Hippocampal formation (tissue), 2 donors: ENCODE measurements at regions not wholly inside any gene's neighbourhood (a gene's known extent, or its start where the extent isn't known, plus 50 kb on each side); places are given as distances from the start of the nearest gene placed in this dataset.
A peak's percentile ranks its signal among the peaks of the same experiment; 100 is the strongest.
"Not testable (repeated sequence)": the region's sequence is repeated elsewhere in the genome, so short reads cannot be mapped to it uniquely, and the experiment has no call there.

Experiments used
- DNase-seq, 2 donors: peaks; one replicate each; lab custom pipeline; 2025; lab: John Stamatoyannopoulos, UW

DNA sequence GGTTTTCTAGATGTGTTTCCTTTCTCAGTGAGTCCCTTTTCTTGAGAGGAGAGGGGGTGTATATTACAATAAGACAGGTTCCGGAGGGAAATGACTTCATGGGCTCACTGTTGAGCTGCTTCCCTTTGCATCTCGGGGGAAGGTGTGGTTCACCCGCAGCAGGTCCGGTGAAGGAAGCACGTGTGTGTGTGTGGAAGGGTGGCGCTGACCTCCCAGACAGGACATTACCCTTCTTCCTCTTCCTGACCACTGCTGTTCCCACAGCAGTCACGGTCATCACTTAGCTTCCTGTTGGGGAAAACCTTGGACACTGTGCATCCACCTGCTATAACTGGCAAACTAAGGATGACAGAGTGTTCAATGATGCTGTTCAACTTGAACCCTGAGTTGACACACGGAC lies 83.6 kb downstream of the PLEKHG1 start:
- no peak for DNase-seq

DNA sequence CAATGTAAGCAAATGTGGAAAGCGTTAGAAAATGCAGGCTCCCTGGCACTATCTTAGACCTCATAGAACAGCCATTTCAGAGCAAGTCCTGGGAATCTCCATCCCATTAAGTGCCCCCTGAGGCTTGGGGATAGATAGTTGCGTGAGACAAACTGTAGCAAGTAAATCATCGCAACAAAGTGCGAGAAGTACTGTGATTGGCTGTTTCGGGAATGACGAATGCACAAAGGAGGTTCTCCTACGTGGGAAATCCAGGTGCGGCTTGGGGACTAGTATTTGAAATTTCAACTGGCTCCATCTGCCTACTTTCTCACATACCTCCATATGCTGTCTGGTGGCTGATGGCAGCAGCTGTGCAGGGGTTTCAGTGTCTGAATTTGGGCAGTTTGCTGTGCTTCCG lies 84.5 kb downstream of the PLEKHG1 start:
- no peak for DNase-seq

DNA sequence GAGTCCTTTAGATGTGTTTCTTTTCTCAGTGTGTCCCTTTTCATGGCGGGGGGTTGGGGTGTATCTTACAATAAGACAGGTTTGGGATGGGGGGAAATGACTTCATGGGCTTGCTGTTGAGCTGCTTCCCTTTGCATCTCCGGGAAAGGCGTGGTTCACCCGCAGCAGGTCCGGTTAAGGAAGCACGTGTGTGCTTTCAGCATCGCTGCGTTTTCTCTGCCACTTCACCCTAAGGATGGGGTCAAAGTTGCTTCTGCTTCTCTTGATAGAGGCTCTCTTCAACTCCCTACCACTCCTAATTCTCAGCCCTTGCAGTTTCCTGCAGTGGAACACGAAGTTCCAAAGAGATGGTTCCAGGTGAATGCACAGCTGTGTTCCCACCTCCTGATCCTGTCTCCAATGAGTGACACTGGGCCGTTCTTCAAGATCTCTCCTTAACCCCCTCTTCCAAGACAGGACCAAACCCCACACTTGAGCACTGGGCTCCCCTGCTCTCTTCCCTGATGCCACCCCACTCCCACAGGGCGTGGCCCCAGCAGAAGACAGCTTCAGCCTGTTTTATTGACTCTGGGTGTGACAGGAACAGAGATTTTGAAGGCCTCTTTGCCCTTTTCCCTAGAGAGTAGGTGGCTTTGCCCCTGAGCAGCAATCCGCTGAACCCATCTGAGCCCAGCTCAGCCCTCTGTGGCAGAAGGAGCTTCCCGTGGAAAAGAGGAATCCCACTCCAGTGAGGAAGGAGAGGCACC lies 85.2 kb downstream of the PLEKHG1 start:
- no peak for DNase-seq

DNA sequence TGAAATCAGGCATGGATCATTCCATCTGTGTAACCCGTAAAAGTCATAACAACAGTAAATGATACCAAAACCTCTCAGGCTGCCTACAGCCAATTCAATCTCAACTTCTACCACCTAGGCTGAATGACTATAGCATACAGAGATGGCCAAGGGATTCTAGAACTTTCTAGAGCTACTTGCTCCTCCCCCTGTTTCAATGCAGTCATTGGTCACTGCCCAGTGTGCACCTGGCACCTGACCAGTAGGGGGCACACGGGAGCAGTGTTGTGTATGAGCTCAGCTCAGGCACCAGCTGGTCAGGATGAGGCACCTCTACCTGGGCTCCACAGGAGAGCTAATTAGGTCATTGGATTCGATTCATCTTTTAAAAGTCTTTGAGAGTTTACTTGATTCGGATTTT lies 86.2 kb downstream of the PLEKHG1 start:
- no peak for DNase-seq

DNA sequence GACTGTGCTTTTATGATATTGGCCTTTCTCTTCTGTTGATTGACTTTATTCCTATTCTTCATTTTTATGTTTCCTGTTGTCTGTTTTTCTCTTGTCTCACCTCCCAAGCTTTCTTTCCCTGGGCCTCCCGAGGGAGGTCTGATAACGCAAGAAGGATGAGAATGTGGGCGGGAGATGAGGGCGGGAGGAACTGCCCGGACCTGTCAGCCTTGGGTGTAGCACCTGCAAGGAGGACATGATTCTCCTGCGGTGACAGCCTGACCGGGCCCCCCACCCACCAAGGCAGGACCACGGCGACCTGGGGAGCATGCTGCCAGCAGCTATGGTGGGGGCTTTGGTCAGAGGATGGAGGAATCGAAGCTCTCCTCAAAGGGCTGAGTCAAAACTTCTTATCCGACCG lies 86.9 kb downstream of the PLEKHG1 start:
- DNase-seq, result no peak

DNA sequence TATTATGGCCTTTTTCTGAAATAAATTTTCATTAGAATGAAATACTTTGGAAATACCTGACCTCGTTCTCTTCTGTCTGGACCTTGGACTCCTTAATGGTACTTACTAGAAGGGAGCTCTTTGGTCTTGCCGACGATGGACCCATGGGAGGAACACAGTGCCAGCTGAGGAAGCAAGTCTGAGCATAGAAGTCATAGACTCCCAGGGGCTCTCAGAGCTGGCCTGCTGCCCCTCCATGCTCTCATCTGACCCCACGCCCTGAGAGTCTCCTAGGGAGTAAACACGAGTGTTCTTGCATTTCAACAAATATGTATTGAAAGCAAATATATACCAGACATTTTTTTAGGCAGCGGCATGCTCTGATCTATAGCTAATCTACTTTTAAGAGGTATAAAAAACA lies 87.8 kb downstream of the PLEKHG1 start:
- DNase-seq, result no peak

DNA sequence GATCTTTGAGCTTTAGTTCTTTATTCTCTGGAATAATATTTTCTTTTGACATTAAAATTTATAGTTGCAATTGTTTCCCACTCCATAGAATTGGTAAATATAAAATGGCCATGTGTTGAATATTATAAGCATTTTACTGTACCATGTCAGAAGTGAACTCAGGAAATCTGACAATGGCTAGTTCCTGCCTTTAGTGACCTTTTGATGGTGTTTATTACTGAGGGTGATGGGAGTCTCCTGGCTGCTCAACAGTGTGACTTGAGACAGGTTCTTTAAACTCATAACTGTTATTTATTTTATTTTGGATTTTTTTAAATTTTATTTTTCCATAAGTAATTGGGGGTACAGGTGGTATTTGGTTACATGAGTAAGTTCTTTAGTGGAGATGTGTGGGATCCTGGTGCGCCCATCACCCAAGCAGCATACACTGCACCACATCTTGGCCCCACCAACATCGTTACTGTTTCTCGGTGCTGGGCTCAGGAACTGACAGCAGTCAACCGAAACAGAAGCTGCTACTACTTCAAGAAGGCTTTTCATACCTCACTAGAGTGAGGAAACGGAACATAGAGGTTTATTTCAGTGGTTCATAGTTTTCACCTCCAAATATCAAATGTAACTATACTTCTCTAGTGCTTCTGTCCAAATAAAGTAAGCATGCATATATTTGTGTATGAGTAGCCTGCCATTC lies 90.4 kb downstream of the PLEKHG1 start:
- DNase-seq, result no peak

DNA sequence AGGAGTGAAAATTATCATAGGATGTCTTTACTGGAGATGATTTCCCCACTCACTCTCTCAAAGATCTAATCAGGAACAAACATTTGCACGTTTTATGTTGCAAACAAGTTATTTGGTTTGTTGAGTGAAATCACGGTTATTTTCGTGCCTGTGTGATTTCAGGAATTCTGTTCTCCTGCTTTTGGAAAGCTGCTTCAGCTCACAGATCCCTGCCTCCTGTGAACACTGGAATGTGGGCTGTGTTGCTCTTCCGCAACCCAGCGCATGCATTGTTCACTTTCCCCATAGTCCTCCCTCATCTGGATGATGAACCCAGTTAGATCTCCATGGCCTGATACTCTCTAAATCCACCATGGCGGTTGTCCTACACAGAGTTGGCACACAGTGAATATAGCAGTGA lies 91.0 kb downstream of the PLEKHG1 start:
- no peak for DNase-seq

DNA sequence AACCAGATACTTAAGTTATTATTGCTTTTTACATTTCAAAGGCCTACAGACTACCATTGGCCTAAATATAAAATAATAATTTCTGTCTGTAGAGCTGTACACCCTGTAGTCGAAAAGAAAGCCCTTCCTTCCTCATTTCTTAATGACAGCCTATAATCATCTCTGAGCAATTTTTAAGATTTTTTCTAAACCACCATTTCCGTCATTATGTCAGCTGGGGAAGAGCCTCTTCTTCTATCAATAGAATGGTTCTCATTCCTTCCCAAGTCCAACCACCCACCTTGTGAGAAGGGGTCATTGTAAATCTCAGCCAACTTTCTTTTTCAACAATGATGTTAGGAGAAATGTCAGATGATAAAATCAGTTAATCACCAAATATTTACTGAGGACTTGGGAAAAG lies 91.8 kb downstream of the PLEKHG1 start:
- DNase-seq, result no peak

DNA sequence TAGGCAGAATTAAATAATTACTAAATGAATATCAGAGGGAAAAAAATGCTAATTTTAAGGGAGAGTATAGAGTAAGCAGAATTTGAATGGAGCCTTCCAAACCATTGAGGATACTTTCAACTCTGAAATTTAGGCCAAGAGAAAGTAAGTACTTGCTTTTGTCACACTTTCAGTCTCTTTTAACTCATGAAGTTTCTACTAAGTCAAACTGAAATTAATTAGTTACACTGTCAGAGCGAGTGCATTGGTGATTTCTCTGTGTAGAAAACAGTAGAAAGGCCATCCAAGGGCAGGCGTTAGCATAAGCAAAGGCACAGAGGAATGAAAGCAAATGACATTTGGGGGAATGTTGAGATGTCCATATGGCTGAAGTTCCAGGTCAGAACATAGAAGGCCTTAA lies 92.9 kb downstream of the PLEKHG1 start:
- no peak for DNase-seq

DNA sequence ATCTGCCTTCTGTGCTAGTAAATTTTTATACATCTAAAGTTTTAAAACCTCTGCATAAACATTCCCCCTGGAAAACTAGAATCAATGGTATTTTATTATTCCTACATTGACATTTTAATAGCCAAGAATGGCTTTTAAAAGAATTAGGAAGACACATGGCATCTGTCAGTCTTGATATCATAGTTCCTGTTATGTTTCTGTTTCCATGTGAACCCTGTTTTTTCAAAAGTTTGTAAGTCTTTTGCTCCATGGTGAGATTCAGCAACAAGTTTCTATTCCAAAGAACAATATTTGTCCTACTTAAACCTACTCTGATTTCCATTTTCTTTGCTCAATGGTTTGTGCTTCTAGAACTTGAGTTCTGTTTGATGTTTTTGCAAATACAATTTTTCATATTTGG lies 95.2 kb downstream of the PLEKHG1 start:
- DNase-seq, result no peak

DNA sequence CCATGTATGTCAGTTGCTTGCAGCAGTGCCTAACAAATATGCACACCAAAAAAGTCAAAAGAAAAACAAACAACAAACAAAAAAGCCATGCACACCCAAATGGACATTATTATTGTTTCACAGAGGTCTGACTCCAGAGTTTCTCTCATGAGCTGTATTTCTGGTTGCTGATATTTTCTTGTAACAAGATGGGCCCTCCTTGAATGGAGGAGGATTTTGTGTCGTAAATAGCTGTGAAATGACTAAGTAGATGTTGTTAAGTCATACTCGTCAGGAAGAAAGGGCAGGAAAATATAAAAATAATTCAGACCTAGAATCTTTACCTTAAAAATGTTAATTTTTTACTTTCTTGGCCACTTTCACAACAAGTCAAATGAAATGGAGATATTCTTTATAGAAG lies 96.0 kb downstream of the PLEKHG1 start:
- DNase-seq, result no peak

DNA sequence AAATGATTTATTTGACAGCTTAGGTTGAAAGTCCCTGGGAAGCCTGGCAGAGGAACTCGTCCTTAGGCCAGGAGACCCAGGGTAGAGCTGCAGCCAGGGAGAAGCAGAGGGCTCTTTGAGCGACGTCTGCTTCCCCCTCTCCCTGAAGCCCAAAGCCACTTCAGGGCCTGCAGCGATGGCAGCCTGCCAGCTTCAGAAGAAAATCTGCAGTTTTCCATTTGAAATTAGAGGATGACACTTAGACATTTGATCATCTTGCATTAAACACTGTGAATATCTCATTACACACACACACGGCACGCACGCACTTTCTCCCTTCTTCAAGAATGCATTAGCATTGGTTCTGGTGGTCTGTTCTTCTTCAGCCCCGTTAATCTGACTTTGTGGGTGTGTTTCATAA lies 96.5 kb downstream of the PLEKHG1 start:
- DNase-seq, result no peak

DNA sequence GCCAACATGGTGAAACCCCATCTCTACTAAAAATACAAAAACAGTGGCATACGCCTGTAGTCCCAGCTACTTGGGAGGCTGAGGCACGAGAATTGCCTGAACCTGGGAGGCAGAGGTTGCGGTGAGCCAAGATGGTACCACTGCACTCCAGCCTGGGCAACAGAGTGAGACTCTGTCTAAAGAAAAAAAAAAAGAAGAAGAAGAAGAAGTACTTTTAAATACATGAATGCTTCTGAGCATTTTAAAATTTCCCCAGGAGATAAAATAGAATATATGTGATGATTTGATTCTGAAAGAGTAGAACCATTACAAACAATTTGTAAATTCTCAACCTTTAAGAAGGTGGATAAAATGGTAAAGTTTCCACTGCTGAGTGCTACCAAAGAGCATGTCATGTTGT lies 97.2 kb downstream of the PLEKHG1 start:
- DNase-seq, result not testable (repeated sequence)

DNA sequence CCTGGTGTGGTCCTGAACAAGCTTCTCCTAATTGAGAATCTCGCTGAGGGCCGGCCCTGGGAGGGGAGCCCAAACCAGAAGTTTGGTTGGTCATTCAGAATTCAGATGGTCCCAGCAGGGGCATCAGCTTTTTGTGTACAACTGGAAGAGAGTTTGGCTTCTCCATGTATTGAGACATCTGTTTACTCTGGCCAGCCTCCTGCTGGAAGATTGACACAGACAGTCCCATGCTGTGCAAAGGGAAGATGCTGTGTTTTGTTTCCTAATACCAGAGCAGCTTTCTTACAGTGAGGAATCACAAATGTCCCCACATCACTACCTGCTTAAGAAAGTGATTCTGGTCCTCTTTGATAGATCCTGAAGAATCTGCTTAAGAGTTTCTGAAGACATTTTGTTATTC lies 97.8 kb downstream of the PLEKHG1 start:
- no peak for DNase-seq

DNA sequence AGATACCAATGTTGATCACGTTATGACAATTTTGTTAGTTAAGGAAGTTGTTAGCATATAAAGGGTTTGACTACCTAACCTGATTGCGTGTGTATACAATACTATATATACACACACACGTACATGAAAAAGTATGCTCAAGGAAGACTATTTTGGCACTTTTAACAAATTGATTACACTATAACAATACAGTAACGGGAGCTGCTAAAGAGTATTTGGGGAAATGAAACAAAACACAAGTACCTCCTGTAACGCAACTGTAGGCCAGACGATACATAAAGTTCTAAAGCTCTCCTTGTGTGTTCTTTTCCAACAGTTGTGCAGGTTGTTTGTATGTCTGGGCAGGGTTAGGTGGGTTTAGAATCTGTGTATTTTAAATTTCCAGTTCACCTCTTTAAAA lies 98.7 kb downstream of the PLEKHG1 start:
- no peak for DNase-seq

DNA sequence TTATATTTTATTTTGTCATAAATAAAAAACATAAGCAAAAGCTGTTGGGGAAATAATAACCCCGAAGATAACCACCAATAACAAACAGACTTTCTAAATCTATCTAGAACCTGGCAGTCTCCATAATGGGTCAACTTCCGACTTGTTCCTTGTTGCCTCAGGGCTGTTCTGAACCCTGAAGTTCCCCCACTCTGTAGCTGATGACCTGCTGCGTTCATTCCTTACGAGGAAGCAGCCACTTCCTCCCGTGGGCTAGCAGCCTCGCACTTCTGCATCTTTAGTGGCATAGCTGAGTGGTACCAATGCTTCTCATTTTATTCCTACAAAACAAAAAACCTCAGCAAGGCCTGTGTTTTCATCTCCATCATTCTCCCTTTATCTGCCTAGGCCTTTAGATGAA lies 103.0 kb downstream of the PLEKHG1 start:
- no peak for DNase-seq

DNA sequence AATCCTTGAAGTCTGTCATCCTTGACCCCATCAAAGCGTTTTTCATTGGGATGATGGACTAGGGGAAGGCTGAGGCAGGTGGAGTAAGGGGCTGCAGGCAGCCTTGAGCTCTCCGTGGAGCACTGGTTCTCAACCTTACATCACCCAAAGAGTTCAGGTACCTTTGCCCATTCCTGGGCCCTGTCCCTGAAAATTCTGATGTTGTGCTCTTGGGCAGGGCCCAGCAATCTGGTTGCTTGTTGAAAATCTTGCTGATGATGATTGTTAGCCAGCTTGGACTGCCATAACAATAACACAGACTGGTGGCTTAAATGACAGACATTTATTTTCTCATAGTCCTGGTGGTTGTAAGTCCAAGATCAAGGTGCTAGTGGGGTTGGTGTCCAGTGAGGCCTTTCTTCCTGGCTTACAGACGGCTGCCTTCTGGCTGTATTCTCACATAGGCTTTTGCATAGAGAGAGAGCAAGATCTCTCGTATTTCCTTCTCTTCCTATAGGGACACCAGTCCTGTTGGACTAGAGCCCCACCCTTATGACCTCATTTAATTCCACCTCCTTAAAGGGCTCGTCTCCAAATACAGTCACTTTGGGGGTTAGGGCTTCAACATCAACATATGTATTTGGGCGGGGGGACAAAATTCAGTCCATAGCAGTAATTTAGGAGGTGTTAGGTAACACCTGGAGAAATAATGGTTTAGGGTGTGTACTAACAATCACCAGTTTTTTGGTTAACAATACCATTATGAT lies 104.9 kb downstream of the PLEKHG1 start:
- no peak for DNase-seq

DNA sequence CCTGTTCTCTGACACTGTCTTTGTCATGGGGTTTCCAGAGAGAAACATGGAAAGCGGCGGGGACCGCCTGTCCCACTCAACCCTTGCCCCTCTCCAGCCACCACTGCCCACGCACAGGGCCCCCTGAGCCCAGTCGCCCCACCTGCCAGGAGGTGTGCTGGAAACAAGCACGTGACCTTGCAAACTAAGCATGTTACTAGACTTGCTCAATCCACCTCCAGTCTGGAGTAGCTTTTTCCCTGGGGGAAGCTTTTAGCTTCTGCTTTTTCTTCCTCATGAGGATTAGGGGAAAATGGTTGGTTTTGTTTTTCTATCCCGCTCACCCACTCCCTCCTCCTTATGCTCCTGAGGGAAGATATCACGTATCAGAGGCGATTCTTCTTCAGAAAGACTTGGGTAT lies 105.7 kb downstream of the PLEKHG1 start:
- DNase-seq, result no peak

DNA sequence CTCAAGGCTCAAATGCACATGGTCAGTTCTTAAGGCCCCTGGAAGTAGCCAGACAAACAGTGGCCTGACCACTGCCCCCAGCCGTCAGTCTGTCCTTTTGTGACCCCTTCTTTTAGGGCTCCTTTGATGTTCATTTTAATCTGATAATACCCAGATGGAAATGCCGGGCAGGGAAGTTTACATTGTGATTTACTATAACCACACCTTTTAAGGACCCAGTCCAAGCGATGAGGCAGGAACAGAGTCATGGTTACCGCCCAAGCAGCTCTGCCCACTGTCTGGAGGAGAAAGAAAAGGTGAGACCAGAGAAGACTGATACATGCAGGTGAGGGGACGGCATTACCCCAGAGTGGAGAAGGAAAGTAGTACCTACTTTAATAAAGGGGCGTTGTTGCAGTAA lies 110.6 kb downstream of the PLEKHG1 start:
- no peak for DNase-seq

DNA sequence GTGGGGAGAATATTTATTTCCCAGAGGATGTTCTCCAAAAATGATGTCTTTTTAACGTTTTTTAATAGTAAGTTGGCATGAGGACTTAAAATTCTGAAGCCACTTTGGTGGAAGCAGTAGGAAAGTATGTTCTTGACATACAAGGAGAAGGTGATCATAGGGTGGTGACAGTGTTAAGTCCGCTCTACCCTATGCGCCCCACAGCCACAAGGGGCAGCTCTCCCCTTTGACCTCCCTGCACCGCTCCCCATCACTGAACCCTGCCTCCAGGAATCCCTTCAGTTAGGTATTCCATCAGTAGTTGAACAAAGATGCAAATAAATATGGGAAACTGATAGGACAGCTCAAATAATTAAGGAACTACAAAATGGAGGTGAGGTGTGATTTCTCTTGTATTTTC lies 111.4 kb downstream of the PLEKHG1 start:
- no peak for DNase-seq

DNA sequence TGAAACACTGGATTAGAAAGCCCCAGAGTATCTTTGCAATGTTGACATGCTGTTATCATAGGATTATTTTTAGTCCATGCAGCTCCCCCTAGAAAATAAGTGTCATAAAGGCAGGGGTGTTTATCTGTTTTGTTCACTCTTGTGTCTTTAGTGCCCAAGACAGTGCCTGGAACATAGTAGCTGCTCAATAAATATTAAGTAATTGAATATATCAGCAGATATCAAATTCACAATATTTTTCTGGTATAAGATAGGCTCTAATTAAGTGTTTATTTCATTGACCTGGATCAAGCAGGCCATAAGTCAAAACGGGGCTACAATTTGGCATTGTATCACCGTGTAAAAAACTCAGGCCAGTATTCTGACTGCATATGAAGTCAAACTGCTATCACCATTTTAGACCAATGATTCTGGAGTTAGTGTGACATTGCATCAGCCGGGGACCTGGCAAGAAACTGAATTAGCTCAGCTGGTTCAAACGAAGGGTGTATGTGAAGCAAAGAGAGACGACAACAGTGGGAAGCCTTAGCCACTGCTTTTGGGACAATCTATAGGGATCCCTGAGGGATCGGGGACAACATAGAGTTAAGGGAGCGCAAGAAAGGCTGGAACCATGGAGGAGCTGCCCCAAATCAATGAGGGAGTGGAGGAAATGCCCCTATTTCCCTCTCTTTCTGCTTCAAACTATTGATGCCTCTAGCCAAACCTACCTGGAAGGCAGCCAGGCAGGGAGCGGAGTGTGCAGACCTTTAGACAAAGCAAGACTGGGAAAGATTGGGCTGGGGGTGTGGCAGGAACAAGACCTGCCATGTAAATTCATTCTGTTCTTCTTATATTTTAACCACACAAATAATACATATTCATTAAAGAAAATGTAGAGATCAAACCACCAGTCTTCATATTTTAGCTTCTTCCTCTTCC lies 112.2 kb downstream of the PLEKHG1 start:
- peak in 1 of 2 donors; percentile 23 for DNase-seq
